ENCODE measurements at regions not wholly inside any gene's neighbourhood (a gene's known extent, or its start where the extent isn't known, plus 50 kb on each side); places are given as distances from the start of the nearest gene placed in this dataset.

GRCh38 chr3:64377942-64378341, 152.7 kb upstream of the PRICKLE2 start:
- no peak overlapping the region for H3K4me2 ChIP-seq (ENCODE audit: low read length)
- ChIA-PET POLR2A (no interaction called here), CTCF (ENCODE audit: unreplicated experiment) (no interaction called here)
- H4K20me1 ChIP-seq (ENCODE audit: insufficient read depth, low read length) = no peaks in the 10 kb centered on the region
- H2AFZ ChIP-seq (ENCODE audit: low read length) = no peak overlapping the region
- DNase-seq (ENCODE audit: low spot score) = no peak
- no peaks in the 10 kb centered on the region for H3K4me1 ChIP-seq (ENCODE audit: insufficient read depth, low read length, poor library complexity, severe bottlenecking)
- no peaks in the 10 kb centered on the region for H3K36me3 ChIP-seq (ENCODE audit: insufficient read depth, low read length)
- H3K9me2 ChIP-seq (ENCODE audit: insufficient read depth, low read length) = no peaks in the 10 kb centered on the region
- H3K4me3 ChIP-seq (ENCODE audit: low read depth, low read length, poor library complexity, severe bottlenecking) = no peak overlapping the region
- intact Hi-C loops (cut with micrococcal nuclease; ENCODE audit: unreplicated experiment) = no loop called here
- H3K27ac ChIP-seq (ENCODE audit: low read depth, low read length, poor library complexity, severe bottlenecking) = no peak overlapping the region
- H3K79me2 ChIP-seq (ENCODE audit: insufficient read depth, low read depth, low read length) = no peaks in the 10 kb centered on the region
- no peak for TF ChIP-seq EZH2phosphoT487 (IDR thresholded peaks at IDR 0.05; ENCODE audit: borderline replicate concordance, low read depth, low read length)
- no peak for TF ChIP-seq CTCF (conservative IDR thresholded peaks at IDR 0.05; ENCODE audit: low read length)
- BruUV-seq (replicated peaks) = no TSS peak
- H3K9me3 ChIP-seq (ENCODE audit: low read length) = peaks cover 7% of the 10 kb centered on the region; the same call in 1 of the 2 replicates

- TF ChIP-seq CTCF (conservative IDR thresholded peaks at IDR 0.05; ENCODE audit: low read length) (no peak), EZH2phosphoT487 (IDR thresholded peaks at IDR 0.05; ENCODE audit: borderline replicate concordance, low read depth, low read length) (no peak)
These were observed 150.5 kb upstream of the PRICKLE2 start for GRCh38 chr3:64375737-64376136.

GRCh38 chr3:64369390-64369789, 144.1 kb upstream of the PRICKLE2 start:
- H3K36me3 ChIP-seq (ENCODE audit: insufficient read depth, low read length) = no peaks in the 10 kb centered on the region
- H3K27ac ChIP-seq (ENCODE audit: low read depth, low read length, poor library complexity, severe bottlenecking) = no peak overlapping the region
- H3K79me2 ChIP-seq (ENCODE audit: insufficient read depth, low read depth, low read length) = no peaks in the 10 kb centered on the region
- ChIA-PET CTCF (ENCODE audit: unreplicated experiment) (no interaction called here), POLR2A (no interaction called here)
- no peaks in the 10 kb centered on the region for H3K9me2 ChIP-seq (ENCODE audit: insufficient read depth, low read length)
- intact Hi-C loops (cut with micrococcal nuclease; ENCODE audit: unreplicated experiment) = no loop called here
- H3K4me2 ChIP-seq (ENCODE audit: low read length) = no peak overlapping the region
- no peaks in the 10 kb centered on the region for H3K9me3 ChIP-seq (ENCODE audit: low read length)
- no peak for DNase-seq (ENCODE audit: low spot score)
- no peak overlapping the region for H3K4me3 ChIP-seq (ENCODE audit: low read depth, low read length, poor library complexity, severe bottlenecking)
- no peaks in the 10 kb centered on the region for H3K4me1 ChIP-seq (ENCODE audit: insufficient read depth, low read length, poor library complexity, severe bottlenecking)
- no peak overlapping the region for H2AFZ ChIP-seq (ENCODE audit: low read length)
- TF ChIP-seq CTCF (conservative IDR thresholded peaks at IDR 0.05; ENCODE audit: low read length) = no peak
- TF ChIP-seq EZH2phosphoT487 (IDR thresholded peaks at IDR 0.05; ENCODE audit: borderline replicate concordance, low read depth, low read length) = no peak
- H4K20me1 ChIP-seq (ENCODE audit: insufficient read depth, low read length) = no peaks in the 10 kb centered on the region
- no TSS peak for BruUV-seq (replicated peaks)

More at GRCh38 chr3:64375737-64376136, 150.5 kb upstream of the PRICKLE2 start:
- CTCF ChIA-PET (ENCODE audit: unreplicated experiment) = no interaction called here
- H3K9me3 ChIP-seq (ENCODE audit: low read length) = peaks cover 7% of the 10 kb centered on the region; the same call in 1 of the 2 replicates
- no TSS peak for BruUV-seq (replicated peaks)
- H3K9me2 ChIP-seq (ENCODE audit: insufficient read depth, low read length) = no peaks in the 10 kb centered on the region
- POLR2A ChIA-PET = no interaction called here
- no peak overlapping the region for H3K4me3 ChIP-seq (ENCODE audit: low read depth, low read length, poor library complexity, severe bottlenecking)
- intact Hi-C loops (cut with micrococcal nuclease; ENCODE audit: unreplicated experiment) = no loop called here
- no peaks in the 10 kb centered on the region for H3K79me2 ChIP-seq (ENCODE audit: insufficient read depth, low read depth, low read length)
- no peaks in the 10 kb centered on the region for H4K20me1 ChIP-seq (ENCODE audit: insufficient read depth, low read length)
- no peak overlapping the region for H3K4me2 ChIP-seq (ENCODE audit: low read length)
- no peaks in the 10 kb centered on the region for H3K36me3 ChIP-seq (ENCODE audit: insufficient read depth, low read length)
- no peak overlapping the region for H3K27ac ChIP-seq (ENCODE audit: low read depth, low read length, poor library complexity, severe bottlenecking)
- H2AFZ ChIP-seq (ENCODE audit: low read length) = no peak overlapping the region
- no peaks in the 10 kb centered on the region for H3K4me1 ChIP-seq (ENCODE audit: insufficient read depth, low read length, poor library complexity, severe bottlenecking)
- DNase-seq (ENCODE audit: low spot score) = no peak
